Thoracic aorta (tissue), 2 donors: ENCODE measurements at regions not wholly inside any gene's neighbourhood (a gene's known extent, or its start where the extent isn't known, plus 50 kb on each side); places are given as distances from the start of the nearest gene placed in this dataset.

ENCODE experiments used
- ATAC-seq: fragments of 150-250 bp; one replicate; pipeline ENCODE4 v1.8.0; 2017; ENCODE audit warnings: low read depth; ENCODE audit not compliant: insufficient number of reproducible peaks, low FRiP score
- DNase-seq: peaks from one replicate; pipeline ENCODE4 v3.0.0-alpha.2; 2020; ENCODE audit warnings: low spot score
- H3K27ac ChIP-seq, 2 donors: fragments of 200-600 bp; sonication (generic); 1 replicate in 1 of 2; 2 replicates in 1 of 2; pipeline ENCODE4 v1.5.1; 2016; ENCODE audit warnings: mild to moderate bottlenecking in 2 of 2, moderate library complexity in 2 of 2
- H3K27me3 ChIP-seq: fragments of 200-600 bp; sonication (generic); replicated peaks from 2 replicates; pipeline ENCODE4 v1.6.0; 2016; ENCODE audit warnings: mild to moderate bottlenecking; ENCODE audit not compliant: insufficient read depth
- H3K36me3 ChIP-seq: fragments of 200-600 bp; sonication (generic); one replicate; pipeline ENCODE4 v1.5.1; 2016
- H3K4me1 ChIP-seq, 2 donors: fragments of 200-600 bp; sonication (generic); 1 replicate in 1 of 2; 2 replicates in 1 of 2; pipeline versions ENCODE4 v1.5.1 to v1.6.0; 2016; ENCODE audit warnings: low read depth in 2 of 2, mild to moderate bottlenecking in 1 of 2; ENCODE audit not compliant: control insufficient read depth in 1 of 2
- H3K4me3 ChIP-seq: fragments of 200-600 bp; sonication (generic); 2 replicates; pipeline ENCODE4 v1.5.1; 2016; ENCODE audit warnings: mild to moderate bottlenecking
- H3K9me3 ChIP-seq: fragments of 200-600 bp; sonication (generic); 2 replicates; pipeline ENCODE4 v1.5.1; 2016
- CTCF ChIP-seq: fragments of 200-600 bp; sonication (generic); IDR thresholded peaks from one replicate; pipeline ENCODE4 v1.5.1; 2019; ENCODE audit warnings: antibody characterized with exemption

GRCh38 chr5:109923205-109923604 lies 233.5 kb downstream of the MAN2A1 start:
- Histone ChIP-seq H3K27me3 (no peaks in the 10 kb centered on the region), H3K4me3 (no peak overlapping the region), H3K36me3 (no peaks in the 10 kb centered on the region), H3K9me3 (no peaks in the 10 kb centered on the region), H3K27ac (no peak overlapping the region), H3K4me1 (peaks cover 6 to 13% of the 10 kb centered on the region in 2 donors)
- no peak for TF ChIP-seq CTCF
- ATAC-seq (no peak), DNase-seq (no peak)

GRCh38 chr5:109924237-109925107 lies 234.7 kb downstream of the MAN2A1 start:
- Histone ChIP-seq H3K4me3 (no peak overlapping the region), H3K9me3 (no peaks in the 10 kb centered on the region), H3K27ac (no peak overlapping the region), H3K4me1 (peaks cover 6 to 13% of the 10 kb centered on the region in 2 donors), H3K36me3 (no peaks in the 10 kb centered on the region), H3K27me3 (no peaks in the 10 kb centered on the region)
- no peak for DNase-seq
- no peak for TF ChIP-seq CTCF
- ATAC-seq, result no peak

- no peak overlapping the region for H3K4me3 ChIP-seq
- no peak overlapping the region for H3K27ac ChIP-seq
- ATAC-seq (no peak), DNase-seq (no peak)
- no peaks in the 10 kb centered on the region for H3K36me3 ChIP-seq
- H3K9me3 ChIP-seq, result no peaks in the 10 kb centered on the region
- no peak for TF ChIP-seq CTCF
- H3K27me3 ChIP-seq, result no peaks in the 10 kb centered on the region
- no peaks in the 10 kb centered on the region for H3K4me1 ChIP-seq
These were observed 237.9 kb downstream of the MAN2A1 start for GRCh38 chr5:109927639-109928038.

GRCh38 chr5:109928046-109928445 lies 238.3 kb downstream of the MAN2A1 start:
- TF ChIP-seq CTCF, result no peak
- Histone ChIP-seq H3K36me3 (no peaks in the 10 kb centered on the region), H3K4me1 (no peaks in the 10 kb centered on the region), H3K9me3 (no peaks in the 10 kb centered on the region), H3K27ac (no peak overlapping the region), H3K27me3 (no peaks in the 10 kb centered on the region), H3K4me3 (no peak overlapping the region)
- DNase-seq (no peak), ATAC-seq (no peak)

- Histone ChIP-seq H3K9me3 (no peaks in the 10 kb centered on the region), H3K27ac (no peak overlapping the region), H3K4me3 (no peak overlapping the region), H3K4me1 (no peaks in the 10 kb centered on the region), H3K27me3 (no peaks in the 10 kb centered on the region), H3K36me3 (no peaks in the 10 kb centered on the region)
- ATAC-seq (no peak), DNase-seq (no peak)
- no peak for TF ChIP-seq CTCF
These were observed 239.1 kb downstream of the MAN2A1 start for GRCh38 chr5:109928811-109929210.
